NCI-H1092 (cell line): ENCODE measurements at regions not wholly inside any gene's neighbourhood (a gene's known extent, or its start where the extent isn't known, plus 50 kb on each side); places are given as distances from the start of the nearest gene placed in this dataset.

ENCODE experiments used
- DNase-seq: peaks from one replicate; lab custom pipeline; 2025; lab: John Stamatoyannopoulos, UW

DNA sequence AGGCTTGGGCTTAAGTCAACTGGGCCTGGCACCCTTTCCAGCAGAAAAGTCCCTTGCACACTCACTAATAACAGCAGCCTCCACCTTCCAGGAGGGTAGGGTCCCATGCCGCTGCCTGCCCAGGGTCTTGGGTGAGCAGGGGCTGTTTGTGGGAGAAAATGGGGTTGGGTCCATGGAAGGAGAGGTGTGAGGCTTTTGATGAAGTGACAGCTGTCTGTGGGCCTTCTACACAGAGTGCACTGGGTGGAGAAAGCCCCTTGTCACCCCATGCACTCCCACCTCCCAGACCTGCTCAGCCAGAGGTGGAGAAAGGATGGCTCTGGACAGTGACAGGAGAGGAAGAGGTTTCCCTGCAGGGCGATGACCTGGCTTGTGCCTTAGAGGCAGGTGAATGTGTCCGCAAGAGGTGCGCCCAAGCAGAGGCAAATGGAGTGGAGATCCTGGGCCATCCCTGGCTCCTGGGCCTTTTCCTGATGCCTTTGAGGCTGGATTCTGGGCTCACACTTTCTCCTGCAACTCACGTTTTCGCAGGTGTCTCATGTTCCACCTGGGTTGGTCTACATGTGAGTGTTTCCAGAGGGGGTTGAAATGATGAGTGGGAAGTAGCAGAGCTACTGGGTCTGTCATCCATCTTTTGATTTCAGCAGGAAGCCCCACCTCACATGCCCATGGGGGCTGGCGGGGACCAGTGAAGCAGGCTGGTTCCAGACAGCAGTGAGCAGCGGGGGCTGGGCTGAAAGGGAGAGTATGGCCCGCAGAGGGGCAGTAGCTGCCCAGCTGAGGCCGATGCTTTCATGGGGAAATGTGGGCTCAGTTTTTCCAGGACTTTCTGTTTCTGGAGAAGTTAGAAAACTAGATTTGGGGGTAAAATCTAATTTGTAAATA lies 85.2 kb upstream of the PRR23E start:
- DNase-seq = no peak

DNA sequence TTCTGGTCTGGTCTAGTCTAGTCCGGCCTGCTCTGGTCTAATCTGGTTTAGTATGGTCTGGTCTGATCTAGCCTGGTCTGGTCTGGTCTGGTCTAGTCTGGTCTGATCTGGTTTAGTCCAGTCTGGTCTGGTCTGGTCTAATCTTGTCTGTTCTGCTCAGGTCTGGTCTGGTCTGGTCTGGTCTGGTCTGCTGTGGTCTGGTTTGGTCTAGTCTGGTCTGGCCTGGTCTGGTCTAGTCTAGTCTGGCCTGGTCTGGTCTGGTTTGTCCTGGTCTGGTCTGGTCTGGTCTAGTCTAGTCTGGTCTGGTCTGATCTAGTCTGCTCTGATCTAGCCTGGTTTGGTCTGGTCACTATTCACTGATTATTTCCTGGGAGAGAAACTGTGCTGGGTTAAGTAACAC lies 84.1 kb upstream of the PRR23E start:
- no peak for DNase-seq

DNA sequence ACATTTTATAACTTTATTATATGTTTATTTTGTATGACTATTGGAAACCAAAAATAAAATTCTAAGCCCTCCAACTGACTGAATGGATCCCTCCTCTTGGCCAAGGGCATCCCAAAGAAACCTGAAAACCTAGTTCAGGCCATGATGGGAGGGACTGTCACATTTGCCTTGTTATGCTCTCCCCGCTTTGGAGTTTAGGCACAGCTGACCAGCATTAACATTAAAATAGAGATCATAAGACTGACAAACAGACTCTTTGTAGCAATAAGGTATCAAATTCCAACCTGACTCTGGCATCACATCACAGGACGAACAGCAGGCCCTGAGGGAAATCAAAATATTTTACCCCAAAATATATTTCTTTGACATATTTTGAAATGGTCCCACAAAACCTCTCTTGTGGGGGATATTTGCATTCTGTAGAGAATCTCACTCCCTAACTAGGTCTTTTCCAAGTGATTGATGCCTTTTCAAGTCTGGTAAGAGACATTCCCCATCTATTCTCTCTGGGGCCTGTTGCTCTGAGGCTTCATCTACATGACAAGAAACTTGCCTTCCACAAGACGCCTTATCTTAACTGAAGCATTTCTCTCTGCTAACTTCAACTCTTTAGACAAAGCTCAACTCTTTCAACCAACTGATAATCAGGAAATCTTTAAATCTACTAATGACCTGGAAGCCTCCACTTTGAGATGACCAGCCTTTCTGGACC lies 81.8 kb upstream of the PRR23E start:
- DNase-seq = no peak

DNA sequence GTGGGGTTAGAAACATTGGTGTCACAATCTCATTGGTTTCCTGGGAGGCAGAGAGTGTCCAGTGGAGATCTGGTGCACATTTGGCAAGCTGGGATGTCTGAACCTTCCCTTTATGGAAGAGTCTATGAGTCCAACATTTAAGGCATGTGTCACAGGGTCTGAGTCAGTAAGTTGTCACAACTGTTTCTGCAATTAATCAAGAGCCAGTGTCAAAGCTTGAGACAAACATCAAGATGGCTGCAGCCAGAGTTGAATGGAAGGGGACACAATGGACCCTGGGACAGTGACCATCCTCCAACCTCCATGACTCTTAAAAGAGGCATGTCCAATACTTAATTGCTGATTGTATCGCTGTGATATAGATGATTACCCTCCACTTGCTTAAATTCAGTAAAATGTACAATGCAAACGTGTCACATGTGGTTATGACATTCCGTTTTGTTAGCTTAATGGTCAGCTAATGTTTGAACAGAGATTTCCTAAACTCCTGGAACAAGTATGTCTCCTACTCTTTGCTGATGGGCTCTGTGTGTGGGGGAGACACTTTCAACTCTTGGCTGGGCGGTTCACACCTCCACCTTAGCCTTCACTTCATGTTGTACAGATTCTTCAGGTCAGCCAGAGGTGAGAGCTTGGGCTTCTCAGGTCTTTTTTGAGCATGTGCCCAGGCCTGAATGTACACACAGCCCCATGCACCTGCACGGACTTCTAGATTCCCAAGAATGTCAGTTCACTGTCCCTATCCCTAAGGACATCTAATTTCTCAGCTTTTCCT lies 79.9 kb upstream of the PRR23E start:
- no peak for DNase-seq

DNA sequence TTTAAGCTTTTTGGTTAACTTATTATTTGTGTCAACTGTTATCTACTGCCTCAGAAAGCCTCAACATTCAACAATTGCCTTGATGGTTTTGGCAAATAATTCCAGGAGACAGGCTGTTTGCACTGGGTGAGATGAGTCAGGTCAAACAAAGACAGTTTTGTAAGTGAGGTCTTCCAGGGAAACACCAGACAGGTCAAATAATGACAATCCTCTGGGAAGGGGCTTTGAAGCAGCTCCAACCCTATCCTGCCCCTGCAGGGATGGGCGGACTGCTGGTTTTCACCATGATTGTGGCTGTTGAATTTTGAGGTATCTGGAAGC lies 79.4 kb upstream of the PRR23E start:
- DNase-seq = no peak

DNA sequence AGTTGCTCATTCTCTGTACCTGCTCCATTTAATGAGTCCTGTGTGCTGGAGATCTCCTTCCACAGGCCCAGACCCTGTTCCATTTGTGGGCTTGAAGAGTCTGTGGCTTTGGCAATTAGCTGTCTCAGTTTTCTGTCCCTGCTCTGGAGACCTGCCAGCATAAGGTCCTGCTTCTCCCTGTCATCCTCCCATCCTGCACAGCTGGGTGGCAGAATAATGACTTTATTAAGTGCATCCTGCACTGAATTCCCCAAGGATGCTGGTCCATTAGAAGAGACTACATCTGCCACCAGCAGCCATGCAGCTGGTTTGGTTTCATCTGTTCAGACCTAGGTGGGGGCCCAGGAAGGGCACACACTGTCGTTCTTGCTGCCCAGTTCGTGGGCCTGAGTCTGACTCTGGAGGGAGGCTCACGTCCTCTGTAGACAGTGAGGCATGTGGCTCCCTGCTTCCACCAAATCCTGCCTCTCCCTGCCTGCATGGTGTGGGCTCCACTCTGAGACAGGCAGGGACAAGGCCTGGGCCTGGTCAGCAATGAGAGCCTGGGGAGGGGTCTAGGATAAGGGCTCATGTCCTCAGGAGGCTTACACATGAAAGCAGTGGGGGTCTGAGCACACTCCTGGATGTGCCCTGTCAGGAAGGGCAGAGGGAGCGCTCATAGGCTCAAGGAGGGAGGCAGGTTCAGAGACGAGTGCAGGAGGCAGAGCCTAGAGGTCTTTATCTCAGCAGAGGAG lies 78.4 kb upstream of the PRR23E start:
- DNase-seq = peak; percentile 14

DNA sequence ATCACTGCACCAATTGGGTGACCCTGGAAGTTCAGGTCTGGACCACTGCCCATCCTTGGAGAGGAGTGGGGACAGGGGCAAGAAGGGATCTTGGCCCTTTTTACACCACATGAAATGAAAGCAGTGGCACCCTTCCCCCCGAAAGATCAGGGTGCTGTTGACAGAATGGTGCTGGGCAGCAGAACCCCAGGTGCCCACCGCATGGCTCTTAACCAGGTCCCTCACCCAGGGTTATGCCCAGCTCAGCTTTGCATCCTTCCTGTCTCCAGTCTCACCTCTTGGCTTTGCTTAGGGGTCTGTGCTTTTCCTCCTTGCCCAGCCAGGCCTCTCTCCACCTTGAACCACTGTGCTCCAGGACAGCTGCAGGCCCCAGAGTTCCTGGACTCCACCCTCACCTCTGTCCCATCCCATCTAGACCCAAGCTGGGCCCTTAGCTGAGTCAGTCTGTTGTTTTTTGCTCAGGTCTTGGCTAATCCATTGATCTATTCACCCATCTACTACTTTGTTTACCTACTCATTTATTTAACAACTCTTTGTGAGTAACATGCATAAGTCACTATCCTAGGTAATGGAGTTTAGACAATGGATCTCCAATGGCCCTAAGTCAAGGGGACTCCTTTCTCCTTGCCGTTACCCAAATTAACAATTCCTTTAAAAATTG lies 77.1 kb upstream of the PRR23E start:
- DNase-seq = no peak

DNA sequence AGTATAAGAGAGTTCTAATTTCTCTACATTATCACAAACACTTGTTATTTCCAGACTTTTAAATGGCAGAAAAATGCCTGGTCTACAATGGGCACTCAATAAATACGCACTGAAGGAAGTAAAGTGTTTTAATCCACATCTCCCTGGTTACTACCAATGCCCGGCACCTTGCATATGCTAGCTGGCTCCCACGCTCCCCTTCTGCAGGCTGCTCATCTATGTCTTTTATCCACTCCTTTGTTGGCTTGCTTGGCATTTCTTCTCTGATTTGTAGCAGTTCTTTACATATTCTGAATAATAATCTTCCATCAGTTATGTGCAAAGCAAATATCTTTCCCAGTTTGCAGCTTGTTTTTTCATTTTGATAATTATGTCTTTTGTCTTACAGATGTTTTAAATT lies 74.6 kb upstream of the PRR23E start:
- DNase-seq = no peak

DNA sequence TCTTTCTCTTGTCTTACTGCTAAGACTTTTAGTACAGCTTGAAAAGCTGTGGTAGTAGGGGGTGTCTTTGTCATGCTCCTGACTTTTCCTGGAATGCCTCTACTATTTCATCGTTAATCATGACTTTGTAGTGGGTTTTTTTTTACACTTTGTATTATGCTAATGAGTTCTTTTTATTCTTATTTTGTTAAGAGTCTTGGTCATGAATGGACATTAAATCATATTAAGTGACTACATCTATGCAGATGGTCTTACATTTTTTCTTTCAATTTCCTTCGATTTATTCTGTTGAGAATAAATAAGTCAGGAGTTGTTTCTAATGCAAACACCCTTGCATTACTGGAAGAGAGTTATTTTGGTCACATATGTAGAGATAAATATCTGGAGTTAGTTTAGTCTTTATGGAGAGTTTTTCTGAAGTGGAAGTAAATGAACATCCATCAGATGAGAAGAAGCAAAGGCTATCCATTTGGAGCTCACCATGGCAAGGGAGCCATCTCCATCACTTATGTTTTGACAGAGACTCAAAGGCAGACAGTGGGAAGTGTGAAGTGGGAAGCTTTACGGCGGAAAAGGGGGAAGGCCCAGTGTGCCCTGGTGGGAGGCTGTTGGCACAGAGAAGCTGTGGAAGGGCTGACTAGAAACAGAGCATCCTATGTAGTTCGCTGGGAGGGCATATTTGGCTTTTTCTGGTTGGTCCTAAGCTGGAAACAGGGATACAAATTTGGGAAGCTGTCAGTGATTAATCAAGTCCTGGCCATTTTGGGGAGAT lies 73.1 kb upstream of the PRR23E start:
- DNase-seq = no peak

DNA sequence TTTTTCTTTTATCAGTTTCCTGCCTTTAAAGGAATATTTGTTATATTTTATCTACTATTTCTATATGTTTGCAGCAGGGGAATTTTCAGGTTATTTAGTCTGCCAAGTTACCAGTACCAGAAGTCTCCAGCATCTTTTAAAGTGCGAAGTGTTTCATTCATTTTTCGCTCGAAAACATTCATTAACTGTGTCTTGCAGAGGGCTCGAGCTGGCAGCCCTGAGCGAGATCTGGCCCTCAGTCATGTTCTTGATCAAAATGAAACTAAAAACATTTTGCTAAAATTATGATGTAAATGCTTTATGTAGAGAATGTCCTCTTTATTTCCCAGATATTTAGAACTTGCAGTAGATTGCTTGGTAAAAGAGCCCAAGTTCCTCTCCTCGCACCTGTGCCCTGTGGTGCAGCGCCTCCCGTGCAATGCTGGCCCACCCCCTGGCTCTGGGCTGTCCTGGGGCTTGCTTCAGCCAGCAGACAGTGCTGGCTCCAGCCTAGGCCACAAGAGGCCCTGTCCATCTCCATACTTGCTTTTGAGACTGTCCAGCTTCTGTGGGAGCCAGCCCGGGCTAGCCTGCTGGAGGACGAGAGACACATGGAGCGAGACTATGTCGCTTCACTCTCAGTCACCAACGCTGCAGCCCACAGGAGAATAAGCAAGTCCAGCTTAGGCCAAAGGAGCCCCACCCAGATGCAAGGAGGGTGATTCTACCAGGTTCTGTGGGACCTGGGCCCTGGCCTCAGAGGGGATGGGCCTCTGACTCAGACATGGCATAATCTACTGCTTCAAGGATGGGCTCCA lies 71.9 kb upstream of the PRR23E start:
- DNase-seq = no peak

DNA sequence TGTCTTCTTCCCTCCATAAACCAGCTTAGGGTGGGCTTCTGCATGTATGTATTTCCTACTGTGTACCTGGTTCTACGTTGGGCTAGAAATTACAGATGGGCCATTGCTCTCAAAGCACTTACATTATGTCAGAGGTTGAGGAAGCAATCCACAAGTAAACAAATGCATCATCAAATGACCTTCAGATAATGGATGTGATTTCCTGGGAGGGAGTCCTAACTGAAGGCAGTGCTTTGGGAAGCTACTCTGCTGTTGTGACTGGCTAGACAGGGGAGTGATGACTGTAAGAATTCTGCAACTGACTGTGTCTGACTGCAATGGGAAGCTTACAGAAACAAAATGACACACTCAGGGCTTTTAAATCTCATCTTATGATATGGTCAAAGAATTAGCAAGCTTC lies 71.0 kb upstream of the PRR23E start:
- DNase-seq = no peak

DNA sequence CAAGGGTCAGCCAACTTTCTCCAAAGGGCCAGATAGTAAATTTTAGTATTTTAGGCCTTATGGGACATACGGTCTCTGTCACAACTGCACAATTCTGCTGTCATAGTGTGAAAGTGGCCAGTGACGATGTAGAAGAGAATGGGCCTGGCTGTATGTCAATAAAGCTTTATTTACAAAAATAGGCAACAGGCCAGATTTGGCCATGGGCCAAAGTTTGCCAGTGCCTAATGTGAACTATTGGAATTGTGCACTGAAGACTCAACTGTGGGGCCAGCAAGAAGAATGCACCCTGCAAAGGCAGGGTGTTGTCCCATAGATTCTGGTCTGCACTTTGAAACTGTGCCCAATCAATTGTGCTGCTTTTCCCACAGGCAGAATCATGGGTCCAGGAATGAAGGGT lies 69.4 kb upstream of the PRR23E start:
- DNase-seq = no peak

DNA sequence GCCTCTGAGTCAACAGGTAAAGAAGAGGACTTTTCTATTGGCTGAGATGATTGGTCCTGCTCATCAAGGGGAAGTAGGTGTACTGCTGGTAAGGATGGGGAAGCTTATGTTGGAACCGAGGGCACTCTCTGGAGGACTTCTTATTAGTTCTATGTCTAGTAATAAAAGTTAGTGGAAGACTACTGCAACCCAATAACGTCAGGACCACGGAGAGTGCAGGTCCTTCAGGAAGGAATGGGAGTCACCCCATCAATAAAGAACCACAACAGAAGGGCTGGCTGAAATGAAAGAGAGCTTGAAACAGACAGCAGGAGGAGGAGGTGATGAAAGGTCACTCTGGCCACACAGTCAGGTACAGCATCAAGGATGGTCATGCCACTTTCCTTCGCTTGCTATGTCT lies 68.8 kb upstream of the PRR23E start:
- no peak for DNase-seq

DNA sequence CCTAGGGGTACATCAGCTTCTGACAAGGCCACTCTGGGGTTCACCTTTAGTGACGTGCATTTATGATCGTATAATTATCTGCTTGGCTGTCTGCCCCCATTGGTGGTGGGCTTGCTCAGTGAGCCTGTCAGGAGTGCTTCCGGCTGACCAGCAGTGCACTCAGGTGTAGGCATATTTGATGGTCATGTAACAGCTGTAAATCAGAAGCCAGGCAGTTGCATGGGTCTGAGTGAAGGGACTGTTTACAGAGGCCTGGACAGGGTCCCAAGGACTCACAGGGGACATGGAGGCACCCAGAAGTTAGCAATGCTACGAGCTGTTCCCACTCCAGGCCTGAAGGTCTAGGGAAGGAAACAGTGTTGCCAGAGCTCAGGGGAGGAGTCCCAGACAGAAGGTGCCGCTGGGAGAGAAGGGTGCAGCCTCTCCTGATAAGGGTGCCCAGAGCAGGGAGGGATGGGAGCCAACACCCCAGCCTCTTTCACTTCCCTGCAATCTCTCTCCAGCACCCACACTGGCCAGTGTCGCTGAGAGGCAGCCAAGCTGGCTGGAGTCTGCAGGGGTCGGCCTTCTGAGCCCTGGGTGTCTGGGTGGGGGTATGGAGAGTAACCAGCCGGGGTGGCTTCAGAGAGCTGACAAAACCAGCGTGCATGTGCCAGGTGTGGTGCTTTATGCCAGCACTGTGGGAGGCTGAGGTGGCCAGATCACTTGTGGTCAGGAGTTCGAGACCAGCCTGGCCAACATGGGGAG lies 61.3 kb upstream of the PRR23E start:
- no peak for DNase-seq

DNA sequence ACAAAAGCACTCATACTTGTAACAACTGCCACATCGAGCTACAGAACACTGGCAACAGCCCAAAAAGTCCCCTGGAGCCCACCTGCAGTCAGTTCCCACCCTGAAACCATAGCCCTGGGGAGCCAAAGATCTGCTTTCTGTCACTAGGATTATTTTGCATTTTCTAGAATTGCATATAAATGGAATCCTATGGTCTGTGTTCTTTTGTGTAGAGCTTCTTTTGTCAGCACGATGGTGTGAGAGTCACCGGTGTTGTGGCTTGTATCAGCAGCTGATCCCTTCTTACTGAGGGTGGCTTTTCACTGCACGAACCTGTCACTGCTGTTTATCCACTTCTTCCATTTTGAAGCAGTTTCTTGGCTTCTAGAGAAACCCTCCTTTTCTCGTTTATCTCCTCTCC lies 60.1 kb upstream of the PRR23E start:
- no peak for DNase-seq

DNA sequence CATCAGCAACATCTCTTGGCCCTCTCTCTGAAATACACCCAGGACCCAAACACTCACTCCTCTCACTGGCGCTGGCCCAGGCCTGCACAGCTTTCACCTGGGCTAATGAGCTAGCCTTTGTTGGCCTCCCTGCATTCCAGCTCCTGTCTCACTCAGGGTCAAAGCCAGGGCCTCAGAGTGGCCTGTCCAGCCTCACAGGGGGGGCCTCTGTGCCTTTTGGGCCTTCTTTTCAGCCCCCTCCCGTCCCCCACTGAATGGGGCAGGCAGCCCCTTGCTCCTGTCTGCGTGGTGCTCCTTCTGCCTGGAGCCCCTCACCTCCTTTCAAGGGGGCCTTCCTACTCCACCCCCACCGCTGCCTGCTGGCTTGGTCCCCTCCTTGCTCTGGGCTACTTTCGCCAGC lies 59.0 kb upstream of the PRR23E start:
- no peak for DNase-seq

DNA sequence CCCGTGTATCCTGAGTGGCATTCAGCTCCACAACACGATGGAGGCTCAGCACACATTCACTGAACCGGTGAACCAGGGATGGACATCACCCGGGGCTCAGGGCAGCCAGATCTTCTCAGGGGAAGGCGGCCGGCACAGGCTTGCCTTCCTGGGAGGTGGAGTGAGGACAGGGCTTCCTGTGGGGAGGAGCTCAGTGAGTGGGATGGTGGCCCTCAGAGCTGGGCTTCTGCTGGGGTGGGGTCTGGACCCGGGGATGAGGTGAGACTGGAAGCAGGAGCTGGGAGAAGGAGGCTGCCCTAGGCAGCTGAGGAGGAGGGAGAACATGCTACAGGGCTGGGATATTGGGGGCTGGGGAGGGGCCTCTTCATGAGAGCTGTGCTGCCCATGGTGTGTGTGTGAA lies 58.5 kb upstream of the PRR23E start:
- no peak for DNase-seq

DNA sequence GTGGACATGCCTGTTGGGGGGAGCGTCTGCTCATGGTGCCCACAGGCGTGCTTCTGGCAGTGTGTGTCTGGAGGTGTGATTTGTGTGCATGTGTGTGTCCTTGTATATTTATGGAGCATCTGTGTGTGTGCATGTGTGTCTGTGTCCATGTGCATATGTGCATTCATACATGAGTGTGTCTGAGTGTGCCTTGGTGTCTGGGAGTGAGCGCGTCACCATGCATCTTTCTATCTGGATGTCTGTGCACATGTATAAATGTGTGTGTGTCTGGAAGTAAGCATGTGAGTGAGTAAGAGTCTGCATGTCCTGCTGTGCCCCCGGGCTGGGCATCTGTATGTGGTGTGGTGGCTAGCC lies 58.1 kb upstream of the PRR23E start:
- no peak for DNase-seq

DNA sequence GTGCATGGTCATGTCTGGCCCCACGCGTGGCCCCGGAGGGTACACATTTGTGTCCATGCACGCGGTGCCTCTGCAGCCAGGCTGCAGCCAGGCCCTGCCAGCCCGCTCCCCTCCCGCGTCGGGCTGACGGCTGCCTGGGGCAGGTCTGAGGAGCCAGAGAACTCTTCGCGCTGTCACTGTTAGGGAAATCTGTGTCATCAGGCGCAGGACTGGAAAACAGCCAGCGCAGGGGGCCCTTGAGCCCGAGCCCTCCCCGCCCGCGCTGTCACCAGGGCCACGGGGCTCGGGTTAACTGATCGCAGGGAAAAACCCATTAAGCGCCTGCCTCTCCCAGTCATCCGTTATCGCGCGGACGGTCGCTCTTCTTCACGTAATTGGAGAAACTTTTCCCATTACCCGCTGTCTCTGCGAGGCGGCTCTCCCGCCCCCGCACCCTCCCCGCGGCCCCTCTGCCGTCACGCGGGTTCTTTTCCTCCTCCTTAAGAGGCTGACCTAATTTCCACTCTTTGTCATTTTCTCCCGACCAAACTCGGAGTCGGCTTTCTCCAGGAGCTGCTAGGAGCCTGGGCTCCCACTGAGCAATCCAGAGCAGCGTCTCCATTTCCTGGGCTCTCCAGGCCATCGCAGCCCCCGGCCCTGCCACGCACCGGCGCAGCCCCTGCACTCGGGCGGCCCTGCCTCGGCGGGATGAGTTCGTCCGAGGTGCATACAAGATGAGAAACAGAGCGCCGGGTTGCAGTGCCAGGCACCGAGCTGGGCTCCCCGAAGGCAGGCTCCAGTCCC lies 57.5 kb upstream of the PRR23E start:
- DNase-seq = peak; percentile 54
